ENCODE measurements at regions not wholly inside any gene's neighbourhood (a gene's known extent, or its start where the extent isn't known, plus 50 kb on each side); places are given as distances from the start of the nearest gene placed in this dataset.

- TF ChIP-seq FOXA1 (IDR thresholded peaks at IDR 0.05): no peak
- no peak for TF ChIP-seq CTCF (IDR thresholded peaks at IDR 0.05; ENCODE audit: low read depth, low read length, missing input control)
- TF ChIP-seq, protein P1, sequence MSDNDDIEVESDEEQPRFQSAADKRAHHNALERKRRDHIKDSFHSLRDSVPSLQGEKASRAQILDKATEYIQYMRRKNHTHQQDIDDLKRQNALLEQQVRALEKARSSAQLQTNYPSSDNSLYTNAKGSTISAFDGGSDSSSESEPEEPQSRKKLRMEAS (IDR thresholded peaks at IDR 0.05): no peak
- TF ChIP-seq REST (IDR thresholded peaks at IDR 0.05): no peak
- no peak for TF ChIP-seq GABPA (IDR thresholded peaks at IDR 0.05 in 1 of 2, conservative IDR thresholded peaks at IDR 0.05 in 1 of 2)
- no peak for TF ChIP-seq YY1 (IDR thresholded peaks at IDR 0.05)
- TF ChIP-seq JUND (IDR thresholded peaks at IDR 0.05): no peak
- no peak for TF ChIP-seq RAD21 (IDR thresholded peaks at IDR 0.05)
- TF ChIP-seq TAF1 (conservative IDR thresholded peaks at IDR 0.05): no peak
Measured at GRCh38 chr10:28812384-28813372, 135.4 kb downstream of the BAMBI start.
